ENCODE measurements at regions not wholly inside any gene's neighbourhood (a gene's known extent, or its start where the extent isn't known, plus 50 kb on each side); places are given as distances from the start of the nearest gene placed in this dataset.

GRCh38 chr5:4447657-4448056 is 692.5 kb upstream of the ADAMTS16 start (continued):
- TF ChIP-seq ZNF462 (CRISPR knock-in tag; IDR thresholded peaks at IDR 0.05) (no peak), POLR2AphosphoS5 (IDR thresholded peaks at IDR 0.05; ENCODE audit: low read depth) (no peak), ZNF114 (CRISPR knock-in tag; IDR thresholded peaks at IDR 0.05) (no peak), STAT1 (IDR thresholded peaks at IDR 0.05; ENCODE audit: unreplicated experiment) (no peak), JUNB (IDR thresholded peaks at IDR 0.05; ENCODE audit: unreplicated experiment) (no peak), REST (IDR thresholded peaks at IDR 0.05; ENCODE audit: unreplicated experiment) (no peak), CREB1 (CRISPR knock-in tag; IDR thresholded peaks at IDR 0.05; ENCODE audit: low read depth) (no peak)

GRCh38 chr5:4453655-4454054 is 686.5 kb upstream of the ADAMTS16 start:
- Histone ChIP-seq H3K4me3 (no peak overlapping the region), H3F3A (replicated peaks; ENCODE audit: low read depth) (no peaks in the 10 kb centered on the region), H4K20me1 (replicated peaks; ENCODE audit: insufficient read depth) (no peaks in the 10 kb centered on the region), H2AFZ (no peak overlapping the region), H3K4me2 (no peak overlapping the region), H3K79me2 (replicated peaks; ENCODE audit: insufficient read depth) (no peaks in the 10 kb centered on the region), H3K4me1 (ENCODE audit: insufficient read depth) (no peaks in the 10 kb centered on the region), H3K36me3 (ENCODE audit: insufficient read depth) (no peaks in the 10 kb centered on the region), H3K9me2 (ENCODE audit: insufficient read depth) (no peaks in the 10 kb centered on the region), H3K27me3 (ENCODE audit: insufficient read depth) (no peaks in the 10 kb centered on the region), H3K27ac (ENCODE audit: low read depth) (no peak overlapping the region)
- Mint-ChIP-seq H3K4me1 (no peaks in the 10 kb centered on the region), H3K36me3 (ENCODE audit: low read depth) (no peaks in the 10 kb centered on the region), H3K9me3 (no peaks in the 10 kb centered on the region; the same call in 1 of the 3 replicates), H3K27me3 (ENCODE audit: insufficient read depth, low read depth, poor library complexity) (peaks cover 2% of the 10 kb centered on the region), H3K4me3 (no peak overlapping the region), H3K27ac (no peak overlapping the region)
- ATAC-seq (no peak), DNase-seq (ENCODE audit: low spot score) (no peak)
- no peak for TF ChIP-seq JUNB (IDR thresholded peaks at IDR 0.05; ENCODE audit: unreplicated experiment)
- no peak for TF ChIP-seq CTCF (conservative IDR thresholded peaks at IDR 0.05; ENCODE audit: low read depth in 2 of 2)
- TF ChIP-seq ETS1 (IDR thresholded peaks at IDR 0.05) = no peak
- no peak for TF ChIP-seq ZNF114 (CRISPR knock-in tag; IDR thresholded peaks at IDR 0.05)
- TF ChIP-seq EZH2phosphoT487 (IDR thresholded peaks at IDR 0.05; ENCODE audit: unreplicated experiment) = no peak

Data from GM23338 (cell line).